Trophoblast cell (in vitro differentiated cells and primary cell): ENCODE measurements at regions not wholly inside any gene's neighbourhood (a gene's known extent, or its start where the extent isn't known, plus 50 kb on each side); places are given as distances from the start of the nearest gene placed in this dataset.

Experiments used
- DNase-seq, 2 donors: peaks; one replicate each; pipeline ENCODE4 v3.0.0-alpha.2; 2016
- H2AFZ ChIP-seq: 2 replicates; pipeline ENCODE4 v1.6.1; 2013; ENCODE audit warnings: low read length, moderate library complexity, mild to moderate bottlenecking; ENCODE audit not compliant: insufficient read depth, poor library complexity
- H2AK5ac ChIP-seq: 2 replicates; pipeline ENCODE4 v1.6.1; 2013; ENCODE audit warnings: mild to moderate bottlenecking, low read length
- H2BK120ac ChIP-seq: 2 replicates; pipeline ENCODE4 v1.6.1; 2013; ENCODE audit warnings: low read length, mild to moderate bottlenecking, moderate library complexity; ENCODE audit not compliant: insufficient read depth, poor library complexity
- H2BK12ac ChIP-seq: 2 replicates; pipeline ENCODE4 v1.6.1; 2013; ENCODE audit warnings: mild to moderate bottlenecking, low read length, moderate library complexity
- H2BK5ac ChIP-seq: 2 replicates; pipeline ENCODE4 v1.6.1; 2013; ENCODE audit warnings: low read length, low read depth, moderate library complexity, mild to moderate bottlenecking; ENCODE audit not compliant: poor library complexity
- H3K14ac ChIP-seq: 2 replicates; pipeline ENCODE4 v1.6.1; 2013; ENCODE audit warnings: mild to moderate bottlenecking, low read length
- H3K18ac ChIP-seq: 2 replicates; pipeline ENCODE4 v1.6.1; 2013; ENCODE audit warnings: mild to moderate bottlenecking, low read length
- H3K23ac ChIP-seq: 2 replicates; pipeline ENCODE4 v1.6.1; 2013; ENCODE audit warnings: low read length
- H3K27ac ChIP-seq: 2 replicates; pipeline ENCODE4 v1.5.1; 2013; ENCODE audit warnings: low read depth, mild to moderate bottlenecking, inconsistent platforms, low read length, moderate library complexity
- H3K27me3 ChIP-seq: 2 replicates; pipeline ENCODE4 v1.6.1; 2013; ENCODE audit warnings: inconsistent platforms, mild to moderate bottlenecking, low read length, moderate library complexity; ENCODE audit not compliant: insufficient read depth
- H3K36me3 ChIP-seq, 2 experiments: 1 replicate in 1 of 2; 2 replicates in 1 of 2; pipeline ENCODE4 v1.6.1; 2013; ENCODE audit warnings: low read length in 2 of 2, mild to moderate bottlenecking in 2 of 2, moderate library complexity in 1 of 2; ENCODE audit not compliant: insufficient read depth in 2 of 2, control insufficient read depth in 1 of 2
- H3K4ac ChIP-seq: 2 replicates; pipeline ENCODE4 v1.6.1; 2013; ENCODE audit warnings: low read depth, mild to moderate bottlenecking, low read length, moderate library complexity
- H3K4me1 ChIP-seq, 2 experiments: 1 replicate in 1 of 2; 2 replicates in 1 of 2; pipeline ENCODE4 v1.6.1; 2013; ENCODE audit warnings: low read length in 2 of 2, mild to moderate bottlenecking in 2 of 2, moderate library complexity in 1 of 2; ENCODE audit not compliant: insufficient read depth in 2 of 2, control insufficient read depth in 1 of 2
- H3K4me2 ChIP-seq: 2 replicates; pipeline ENCODE4 v1.6.1; 2013; ENCODE audit warnings: inconsistent platforms, mild to moderate bottlenecking, low read length, moderate library complexity
- H3K4me3 ChIP-seq: 2 replicates; pipeline ENCODE4 v1.5.1; 2013; ENCODE audit warnings: mild to moderate bottlenecking, low read depth, low read length, inconsistent platforms
- H3K79me1 ChIP-seq: one replicate; pipeline ENCODE4 v1.6.1; 2013; ENCODE audit warnings: low read length
- H3K79me2 ChIP-seq: 2 replicates; pipeline ENCODE4 v1.6.1; 2013; ENCODE audit warnings: low read length, mild to moderate bottlenecking; ENCODE audit not compliant: control insufficient read depth, insufficient read depth, poor library complexity
- H3K9ac ChIP-seq: 2 replicates; pipeline ENCODE4 v1.6.1; 2013; ENCODE audit warnings: mild to moderate bottlenecking, low read length
- H3K9me3 ChIP-seq: 2 replicates; pipeline ENCODE4 v1.6.1; 2013; ENCODE audit warnings: low read depth, mild to moderate bottlenecking, control low read depth, inconsistent platforms, low read length; ENCODE audit not compliant: insufficient read depth
- H4K12ac ChIP-seq: 2 replicates; pipeline ENCODE4 v1.6.1; 2013; ENCODE audit warnings: low read depth, mild to moderate bottlenecking, low read length, moderate library complexity
- H4K8ac ChIP-seq: 2 replicates; pipeline ENCODE4 v1.6.1; 2013; ENCODE audit warnings: low read depth, mild to moderate bottlenecking, low read length, moderate library complexity
- H4K91ac ChIP-seq: one replicate; pipeline ENCODE4 v1.6.1; 2013; ENCODE audit warnings: low read depth, mild to moderate bottlenecking, low read length, moderate library complexity
- WGBS: extraction: QIAGEN DNeasy Blood & Tissue Kit; methylation state at CpG from one replicate; pipeline ENCODE4 v1.1.7; 2013; ENCODE audit warnings: missing lambda C conversion rate; ENCODE audit not compliant: insufficient read length, insufficient coverage; ENCODE audit errors: extremely low coverage; 5-methylcytosine and 5-hydroxymethylcytosine counted together

DNA sequence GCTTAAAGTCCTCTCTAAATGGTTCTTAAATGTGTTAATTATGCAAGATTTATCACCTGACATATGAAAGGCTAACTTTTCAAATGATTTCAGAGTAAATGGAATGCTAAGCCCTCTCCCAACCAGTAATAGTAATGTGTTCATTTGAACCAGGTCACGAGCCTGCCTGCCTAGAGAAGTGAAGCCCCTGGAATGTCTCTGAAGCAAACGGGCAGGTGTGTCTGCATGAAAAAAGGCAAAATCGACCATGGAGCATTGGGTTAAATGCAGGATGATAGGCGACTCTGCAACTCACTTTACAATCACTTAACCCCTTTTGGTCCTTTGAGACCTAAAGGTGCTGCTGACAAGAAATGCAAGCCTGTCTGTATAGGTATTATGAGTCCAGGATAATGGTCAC is 798.4 kb upstream of the ACVR2A start:
- DNase-seq, result no peak
- WGBS, result no CpG with 5 or more reads among the region's 4 CpGs

GRCh38 chr2:147045113-147045512 is 799.7 kb upstream of the ACVR2A start:
- Histone ChIP-seq H3K4ac (no peak overlapping the region), H3K23ac (no peak overlapping the region), H3K27me3 (no peaks in the 10 kb centered on the region), H2BK120ac (no peak overlapping the region), H3K9me3 (no peaks in the 10 kb centered on the region), H3K14ac (no peak overlapping the region), H3K36me3 (no peaks in the 10 kb centered on the region), H2AK5ac (no peak overlapping the region), H3K79me1 (no peaks in the 10 kb centered on the region), H3K18ac (no peak overlapping the region), H2BK5ac (no peak overlapping the region), H4K12ac (no peak overlapping the region), H3K4me3 (no peak overlapping the region), H4K8ac (no peak overlapping the region), H3K79me2 (no peaks in the 10 kb centered on the region), H3K9ac (no peak overlapping the region), H3K4me2 (no peak overlapping the region), H3K4me1 (no peaks in the 10 kb centered on the region), H3K27ac (no peak overlapping the region), H2AFZ (peak overlapping the region; percentile 75), H2BK12ac (no peak overlapping the region), H4K91ac (no peak overlapping the region)
- DNase-seq, result peak; percentile 14 to 72
- no CpG with 5 or more reads among the region's 2 CpGs for WGBS

More for the DNA sequence above, 798.4 kb upstream of the ACVR2A start:
- Histone ChIP-seq H3K79me1 (no peaks in the 10 kb centered on the region), H3K4me2 (no peak overlapping the region), H3K23ac (no peak overlapping the region), H2BK12ac (no peak overlapping the region), H3K9ac (no peak overlapping the region), H4K8ac (no peak overlapping the region), H3K9me3 (no peaks in the 10 kb centered on the region), H3K79me2 (no peaks in the 10 kb centered on the region), H3K27me3 (no peaks in the 10 kb centered on the region), H2BK5ac (no peak overlapping the region), H3K36me3 (no peaks in the 10 kb centered on the region), H3K14ac (no peak overlapping the region), H3K4me1 (no peaks in the 10 kb centered on the region), H3K27ac (no peak overlapping the region), H3K4ac (no peak overlapping the region), H4K12ac (no peak overlapping the region), H2BK120ac (no peak overlapping the region), H4K91ac (no peak overlapping the region), H3K18ac (no peak overlapping the region), H2AFZ (no peak overlapping the region), H3K4me3 (no peak overlapping the region), H2AK5ac (no peak overlapping the region)

DNA sequence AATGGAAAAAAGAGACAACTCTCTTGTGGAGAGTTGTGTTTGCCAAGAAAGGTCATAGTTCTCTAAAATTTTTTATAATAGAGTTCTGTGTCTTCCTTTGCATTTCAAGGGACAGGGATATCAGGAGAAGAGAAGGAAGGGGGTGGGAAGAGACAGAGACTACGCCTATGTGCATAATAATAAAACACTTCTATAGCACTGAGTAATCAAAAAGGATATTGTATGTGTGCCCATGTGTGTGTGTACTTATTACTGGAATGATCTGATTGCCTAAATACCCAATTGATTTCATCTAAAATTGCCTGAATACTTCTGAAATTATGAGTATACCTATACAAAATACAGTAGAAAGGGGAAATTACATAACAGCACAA is 803.7 kb upstream of the ACVR2A start:
- Histone ChIP-seq H3K4ac (no peak overlapping the region), H4K91ac (no peak overlapping the region), H3K36me3 (no peaks in the 10 kb centered on the region), H2AFZ (no peak overlapping the region), H3K23ac (no peak overlapping the region), H3K4me2 (no peak overlapping the region), H2BK120ac (no peak overlapping the region), H3K27ac (no peak overlapping the region), H3K79me1 (no peaks in the 10 kb centered on the region), H3K18ac (no peak overlapping the region), H4K8ac (no peak overlapping the region), H3K4me3 (no peak overlapping the region), H3K14ac (no peak overlapping the region), H3K27me3 (no peaks in the 10 kb centered on the region), H2BK12ac (no peak overlapping the region), H3K4me1 (no peaks in the 10 kb centered on the region), H3K9ac (no peak overlapping the region), H3K79me2 (no peaks in the 10 kb centered on the region), H3K9me3 (no peaks in the 10 kb centered on the region), H4K12ac (no peak overlapping the region), H2BK5ac (no peak overlapping the region), H2AK5ac (no peak overlapping the region)
- no CpG with 5 or more reads among the region's 1 CpG for WGBS
- no peak for DNase-seq

GRCh38 chr2:147040298-147041120 is 804.3 kb upstream of the ACVR2A start:
- H3K27ac ChIP-seq, result no peak overlapping the region
- no peak overlapping the region for H2AFZ ChIP-seq
- H3K4ac ChIP-seq, result no peak overlapping the region
- no peaks in the 10 kb centered on the region for H3K79me1 ChIP-seq
- H2AK5ac ChIP-seq, result no peak overlapping the region
- no peak overlapping the region for H3K4me2 ChIP-seq
- H3K4me3 ChIP-seq, result no peak overlapping the region
- no peaks in the 10 kb centered on the region for H3K36me3 ChIP-seq
- H2BK120ac ChIP-seq, result no peak overlapping the region
- no CpG with 5 or more reads among the region's 1 CpG for WGBS
- H3K9ac ChIP-seq, result no peak overlapping the region
- H3K4me1 ChIP-seq, result no peaks in the 10 kb centered on the region
- no peak overlapping the region for H4K12ac ChIP-seq
- H2BK12ac ChIP-seq, result no peak overlapping the region
- no peak overlapping the region for H3K18ac ChIP-seq
- DNase-seq, result no peak
- no peak overlapping the region for H3K23ac ChIP-seq
- no peaks in the 10 kb centered on the region for H3K9me3 ChIP-seq
- no peaks in the 10 kb centered on the region for H3K79me2 ChIP-seq
- H3K27me3 ChIP-seq, result no peaks in the 10 kb centered on the region
- no peak overlapping the region for H3K14ac ChIP-seq
- H4K91ac ChIP-seq, result no peak overlapping the region
- H2BK5ac ChIP-seq, result no peak overlapping the region
- H4K8ac ChIP-seq, result no peak overlapping the region
